ENCODE measurements at regions not wholly inside any gene's neighbourhood (a gene's known extent, or its start where the extent isn't known, plus 50 kb on each side); places are given as distances from the start of the nearest gene placed in this dataset.

DNA sequence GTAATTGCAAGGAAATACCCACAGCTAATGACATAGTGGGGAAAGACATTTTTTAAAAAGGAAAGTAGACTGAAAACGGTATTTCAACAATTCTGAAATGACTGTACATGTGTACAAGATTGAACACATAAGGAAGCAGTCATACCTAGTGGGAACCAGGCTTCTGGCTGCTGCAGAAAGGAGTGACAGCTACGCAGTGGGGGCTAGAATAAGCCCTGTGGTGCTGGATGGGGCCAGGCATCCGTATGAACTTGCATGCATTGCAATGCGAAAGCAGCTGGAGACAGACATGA is 54.9 kb upstream of the GPR31 start:
- TF ChIP-seq TAF1 (IDR thresholded peaks at IDR 0.05; ENCODE audit: low read depth) (no peak), TCF12 (IDR thresholded peaks at IDR 0.05; ENCODE audit: low read depth) (no peak), YY1 (IDR thresholded peaks at IDR 0.05; ENCODE audit: low read depth) (no peak), TEAD4 (IDR thresholded peaks at IDR 0.05) (no peak), ZBTB7A (IDR thresholded peaks at IDR 0.05; ENCODE audit: low read depth) (no peak), FOXM1 (IDR thresholded peaks at IDR 0.05; ENCODE audit: borderline replicate concordance, low read depth) (no peak), NFIC (IDR thresholded peaks at IDR 0.05) (no peak), RAD21 (IDR thresholded peaks at IDR 0.05; ENCODE audit: low read depth) (no peak), CEBPB (IDR thresholded peaks at IDR 0.05) (no peak), CREB1 (IDR thresholded peaks at IDR 0.05; ENCODE audit: low read depth) (no peak), EGR1 (IDR thresholded peaks at IDR 0.05) (no peak)
- TF ChIP-seq, protein P1, sequence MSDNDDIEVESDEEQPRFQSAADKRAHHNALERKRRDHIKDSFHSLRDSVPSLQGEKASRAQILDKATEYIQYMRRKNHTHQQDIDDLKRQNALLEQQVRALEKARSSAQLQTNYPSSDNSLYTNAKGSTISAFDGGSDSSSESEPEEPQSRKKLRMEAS (IDR thresholded peaks at IDR 0.05): no peak
- TF ChIP-seq, protein P2, sequence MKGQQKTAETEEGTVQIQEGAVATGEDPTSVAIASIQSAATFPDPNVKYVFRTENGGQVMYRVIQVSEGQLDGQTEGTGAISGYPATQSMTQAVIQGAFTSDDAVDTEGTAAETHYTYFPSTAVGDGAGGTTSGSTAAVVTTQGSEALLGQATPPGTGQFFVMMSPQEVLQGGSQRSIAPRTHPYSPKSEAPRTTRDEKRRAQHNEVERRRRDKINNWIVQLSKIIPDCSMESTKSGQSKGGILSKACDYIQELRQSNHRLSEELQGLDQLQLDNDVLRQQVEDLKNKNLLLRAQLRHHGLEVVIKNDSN (IDR thresholded peaks at IDR 0.05): no peak

DNA sequence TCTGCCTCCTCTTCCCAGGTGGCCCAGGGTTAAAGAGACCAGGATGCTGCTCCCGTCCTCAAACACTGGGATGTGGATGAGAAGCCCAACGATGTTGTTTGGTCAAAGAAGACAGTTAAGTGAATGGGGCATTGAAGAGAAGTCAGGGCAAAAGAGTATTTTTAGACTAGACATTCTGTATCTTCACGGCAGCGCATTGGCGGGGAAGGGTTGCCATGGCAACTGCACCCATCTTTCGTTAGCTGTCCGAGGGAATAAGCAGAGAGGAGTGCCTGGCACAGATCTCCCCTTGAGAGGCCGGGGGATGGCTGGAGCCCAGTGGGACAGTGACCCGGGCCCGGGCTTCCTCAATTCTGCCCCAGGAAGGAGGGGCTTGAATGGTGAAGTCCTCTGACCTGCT is 56.4 kb upstream of the GPR31 start:
- TF ChIP-seq, protein P1 (IDR thresholded peaks at IDR 0.05): no peak
- TF ChIP-seq RAD21 (IDR thresholded peaks at IDR 0.05; ENCODE audit: low read depth) (no peak), EP300 (IDR thresholded peaks at IDR 0.05; ENCODE audit: borderline replicate concordance) (no peak), CEBPB (IDR thresholded peaks at IDR 0.05) (no peak), TCF12 (IDR thresholded peaks at IDR 0.05; ENCODE audit: low read depth) (no peak), ZBTB7A (IDR thresholded peaks at IDR 0.05; ENCODE audit: low read depth) (no peak), EGR1 (IDR thresholded peaks at IDR 0.05) (no peak), TEAD4 (IDR thresholded peaks at IDR 0.05) (no peak), YY1 (IDR thresholded peaks at IDR 0.05; ENCODE audit: low read depth) (no peak), NFIC (IDR thresholded peaks at IDR 0.05) (no peak), TAF1 (IDR thresholded peaks at IDR 0.05; ENCODE audit: low read depth) (no peak), CREB1 (IDR thresholded peaks at IDR 0.05; ENCODE audit: low read depth) (no peak), FOXM1 (IDR thresholded peaks at IDR 0.05; ENCODE audit: borderline replicate concordance, low read depth) (no peak)
- TF ChIP-seq, protein P2 (IDR thresholded peaks at IDR 0.05): no peak
- TF ChIP-seq, protein P3, sequence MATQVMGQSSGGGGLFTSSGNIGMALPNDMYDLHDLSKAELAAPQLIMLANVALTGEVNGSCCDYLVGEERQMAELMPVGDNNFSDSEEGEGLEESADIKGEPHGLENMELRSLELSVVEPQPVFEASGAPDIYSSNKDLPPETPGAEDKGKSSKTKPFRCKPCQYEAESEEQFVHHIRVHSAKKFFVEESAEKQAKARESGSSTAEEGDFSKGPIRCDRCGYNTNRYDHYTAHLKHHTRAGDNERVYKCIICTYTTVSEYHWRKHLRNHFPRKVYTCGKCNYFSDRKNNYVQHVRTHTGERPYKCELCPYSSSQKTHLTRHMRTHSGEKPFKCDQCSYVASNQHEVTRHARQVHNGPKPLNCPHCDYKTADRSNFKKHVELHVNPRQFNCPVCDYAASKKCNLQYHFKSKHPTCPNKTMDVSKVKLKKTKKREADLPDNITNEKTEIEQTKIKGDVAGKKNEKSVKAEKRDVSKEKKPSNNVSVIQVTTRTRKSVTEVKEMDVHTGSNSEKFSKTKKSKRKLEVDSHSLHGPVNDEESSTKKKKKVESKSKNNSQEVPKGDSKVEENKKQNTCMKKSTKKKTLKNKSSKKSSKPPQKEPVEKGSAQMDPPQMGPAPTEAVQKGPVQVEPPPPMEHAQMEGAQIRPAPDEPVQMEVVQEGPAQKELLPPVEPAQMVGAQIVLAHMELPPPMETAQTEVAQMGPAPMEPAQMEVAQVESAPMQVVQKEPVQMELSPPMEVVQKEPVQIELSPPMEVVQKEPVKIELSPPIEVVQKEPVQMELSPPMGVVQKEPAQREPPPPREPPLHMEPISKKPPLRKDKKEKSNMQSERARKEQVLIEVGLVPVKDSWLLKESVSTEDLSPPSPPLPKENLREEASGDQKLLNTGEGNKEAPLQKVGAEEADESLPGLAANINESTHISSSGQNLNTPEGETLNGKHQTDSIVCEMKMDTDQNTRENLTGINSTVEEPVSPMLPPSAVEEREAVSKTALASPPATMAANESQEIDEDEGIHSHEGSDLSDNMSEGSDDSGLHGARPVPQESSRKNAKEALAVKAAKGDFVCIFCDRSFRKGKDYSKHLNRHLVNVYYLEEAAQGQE (IDR thresholded peaks at IDR 0.05; ENCODE audit: low read depth): no peak

DNA sequence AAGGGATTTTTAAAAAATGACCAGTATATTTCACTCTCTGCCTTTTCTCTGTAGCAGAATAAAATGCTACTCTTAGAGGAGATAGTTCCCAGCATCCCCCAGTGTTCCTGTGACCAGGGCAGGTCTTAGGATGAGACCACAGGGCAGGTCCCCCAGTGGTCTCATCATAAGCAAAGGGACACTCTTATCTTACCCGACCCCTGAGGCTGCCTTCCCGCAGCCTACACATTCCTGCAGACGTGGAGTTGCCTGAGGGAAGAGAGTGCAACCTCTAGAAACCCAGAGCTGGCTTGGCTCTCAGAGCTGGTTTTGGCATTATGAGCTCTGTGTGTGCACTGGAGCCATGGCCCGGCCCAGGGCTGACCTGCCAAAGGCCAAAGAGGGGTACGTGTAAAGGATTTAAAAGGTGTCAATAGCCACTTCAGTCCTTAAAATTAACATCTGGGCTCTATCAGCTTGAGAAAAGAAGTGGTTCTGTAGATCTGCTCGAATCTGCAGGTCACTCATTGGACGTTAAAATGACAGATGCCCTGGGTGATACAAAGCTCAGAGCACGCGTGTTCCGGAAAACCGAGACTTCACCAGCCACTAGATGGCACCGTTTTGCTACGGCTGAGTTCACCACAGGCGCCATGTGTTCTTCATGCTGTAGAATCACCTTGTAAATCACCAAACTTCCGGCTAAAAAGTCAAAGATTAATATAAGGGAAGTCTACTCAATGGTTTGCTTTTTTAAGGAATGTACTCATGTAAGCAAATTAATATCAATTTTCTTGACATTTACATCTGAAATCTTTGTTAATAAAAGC is 60.4 kb upstream of the GPR31 start:
- TF ChIP-seq RAD21 (IDR thresholded peaks at IDR 0.05; ENCODE audit: low read depth): peak; percentile 46

DNA sequence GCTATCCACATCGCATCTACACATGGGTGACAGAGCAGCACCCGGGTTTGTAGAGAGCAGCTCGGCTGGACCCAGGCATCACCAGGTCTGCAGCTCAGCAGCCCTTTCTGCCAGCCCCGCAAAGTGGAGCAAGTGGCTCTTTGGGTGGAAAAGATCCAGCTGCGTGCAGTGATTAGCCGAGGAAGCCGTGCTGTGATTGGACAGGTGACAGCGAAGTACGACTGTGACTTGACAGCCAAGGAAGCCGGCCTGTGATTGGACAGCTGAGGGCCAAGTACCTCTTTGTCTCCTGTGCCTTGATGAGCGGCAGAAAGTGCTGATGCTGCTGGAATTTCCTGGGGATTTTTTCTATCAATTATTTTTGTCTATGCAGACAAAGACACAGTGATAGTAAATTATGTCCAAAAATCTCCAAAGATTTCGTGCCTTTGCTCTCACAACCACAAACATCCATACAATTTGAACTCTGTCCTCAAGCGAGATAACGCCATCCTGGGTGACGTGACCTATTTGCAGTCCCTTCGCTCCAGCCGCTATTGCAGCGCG is 62.3 kb upstream of the GPR31 start:
- TF ChIP-seq, protein P2 (IDR thresholded peaks at IDR 0.05): no peak
- no peak for TF ChIP-seq NFIC (IDR thresholded peaks at IDR 0.05)
- TF ChIP-seq RAD21 (IDR thresholded peaks at IDR 0.05; ENCODE audit: low read depth): no peak
- no peak for TF ChIP-seq ZBTB7A (IDR thresholded peaks at IDR 0.05; ENCODE audit: low read depth)
- TF ChIP-seq EP300 (IDR thresholded peaks at IDR 0.05; ENCODE audit: borderline replicate concordance): no peak
- TF ChIP-seq, protein P3 (IDR thresholded peaks at IDR 0.05; ENCODE audit: low read depth): no peak
- no peak for TF ChIP-seq TAF1 (IDR thresholded peaks at IDR 0.05; ENCODE audit: low read depth)
- TF ChIP-seq YY1 (IDR thresholded peaks at IDR 0.05; ENCODE audit: low read depth): no peak
- no peak for TF ChIP-seq CEBPB (IDR thresholded peaks at IDR 0.05)
- TF ChIP-seq TEAD4 (IDR thresholded peaks at IDR 0.05): no peak
- TF ChIP-seq FOXM1 (IDR thresholded peaks at IDR 0.05; ENCODE audit: borderline replicate concordance, low read depth): no peak
- no peak for TF ChIP-seq CREB1 (IDR thresholded peaks at IDR 0.05; ENCODE audit: low read depth)
- TF ChIP-seq TCF12 (IDR thresholded peaks at IDR 0.05; ENCODE audit: low read depth): no peak
- TF ChIP-seq, protein P1 (IDR thresholded peaks at IDR 0.05): no peak
